ENCODE measurements at regions not wholly inside any gene's neighbourhood (a gene's known extent, or its start where the extent isn't known, plus 50 kb on each side); places are given as distances from the start of the nearest gene placed in this dataset.

- no peak for TF ChIP-seq CTCF (IDR thresholded peaks at IDR 0.05)
- TF ChIP-seq POLR2A (IDR thresholded peaks at IDR 0.05) = no peak
- TF ChIP-seq POLR2AphosphoS5 (IDR thresholded peaks at IDR 0.05) = no peak
These were observed 455.7 kb upstream of the PFKP start for GRCh38 chr10:2611603-2612002.
